ENCODE measurements at regions not wholly inside any gene's neighbourhood (a gene's known extent, or its start where the extent isn't known, plus 50 kb on each side); places are given as distances from the start of the nearest gene placed in this dataset.

GRCh38 chr18:8966821-8967220, 135.7 kb upstream of the NDUFV2 start (continued):
- TF ChIP-seq E2F6 (IDR thresholded peaks at IDR 0.05) (no peak), TCF12 (IDR thresholded peaks at IDR 0.05; ENCODE audit: low read depth, low read length) (no peak), GABPA (IDR thresholded peaks at IDR 0.05; ENCODE audit: borderline replicate concordance, insufficient read depth, low read length) (no peak), SP4 (IDR thresholded peaks at IDR 0.05; ENCODE audit: low read length) (no peak), SRF (IDR thresholded peaks at IDR 0.05; ENCODE audit: low read depth, low read length) (no peak)

Data from H1 (cell line).